SU-DHL-6 (cell line): ENCODE measurements at regions not wholly inside any gene's neighbourhood (a gene's known extent, or its start where the extent isn't known, plus 50 kb on each side); places are given as distances from the start of the nearest gene placed in this dataset.
A peak's percentile ranks its signal among the peaks of the same experiment; 100 is the strongest.
"Not testable (repeated sequence)": the region's sequence is repeated elsewhere in the genome, so short reads cannot be mapped to it uniquely, and the experiment has no call there.

Experiments used
- H2AFZ ChIP-seq: fragments of 200-600 bp; sonication (generic); 2 replicates; pipeline ENCODE4 v1.6.1; 2014; ENCODE audit warnings: low read depth, mild to moderate bottlenecking, moderate library complexity, mixed read lengths, antibody characterized with exemption, low read length; ENCODE audit not compliant: severe bottlenecking
- H3F3A ChIP-seq: fragments of 200-600 bp; shearing (Covaris generic); 2 replicates; pipeline ENCODE4 v1.6.0; 2016; ENCODE audit warnings: antibody characterized with exemption, mild to moderate bottlenecking; ENCODE audit not compliant: insufficient read depth
- H3K27ac ChIP-seq: fragments of 200-600 bp; sonication (generic); 2 replicates; pipeline ENCODE4 v1.5.1; 2016; ENCODE audit warnings: low read depth, mild to moderate bottlenecking, low read length, moderate library complexity, mixed read lengths
- H3K27me3 ChIP-seq: fragments of 200-600 bp; sonication (generic), shearing (Covaris generic); 2 replicates; pipeline ENCODE4 v1.6.0; 2014; ENCODE audit warnings: mild to moderate bottlenecking, low read length
- H3K36me3 ChIP-seq: fragments of 200-600 bp; sonication (generic); 2 replicates; pipeline ENCODE4 v1.6.1; 2014; ENCODE audit warnings: mild to moderate bottlenecking, low read length, mixed read lengths
- H3K4me2 ChIP-seq: fragments of 300-600, 200-600 bp; shearing (Covaris generic), sonication (generic); 2 replicates; pipeline ENCODE4 v1.6.0; 2014; ENCODE audit warnings: low read length, low read depth, mild to moderate bottlenecking; ENCODE audit not compliant: poor library complexity, severe bottlenecking
- H3K4me3 ChIP-seq: fragments of 200-600 bp; sonication (generic); 2 replicates; pipeline ENCODE4 v1.5.1; 2014; ENCODE audit warnings: antibody characterized with exemption, low read length, mild to moderate bottlenecking, mixed read lengths; ENCODE audit not compliant: insufficient read depth, poor library complexity, severe bottlenecking
- H3K79me2 ChIP-seq: fragments of 200-600 bp; sonication (generic); 2 replicates; pipeline ENCODE4 v1.6.1; 2014; ENCODE audit warnings: mild to moderate bottlenecking, low read length, moderate library complexity; ENCODE audit not compliant: insufficient read depth
- H3K9ac ChIP-seq: fragments of 200-600 bp; sonication (generic); 2 replicates; pipeline ENCODE4 v1.7.0; 2014; ENCODE audit warnings: mild to moderate bottlenecking, low read length
- H3K9me2 ChIP-seq: fragments of 200-600 bp; sonication (generic); replicated peaks from 2 replicates; pipeline ENCODE4 v1.6.1; 2014; ENCODE audit warnings: low read length; ENCODE audit not compliant: insufficient read depth
- H3K9me3 ChIP-seq: fragments of 200-600 bp; sonication (generic); 2 replicates; pipeline ENCODE4 v1.6.1; 2014; ENCODE audit warnings: low read length, mixed read lengths; ENCODE audit not compliant: insufficient read depth
- H4K20me1 ChIP-seq: fragments of 200-600 bp; sonication (generic); 2 replicates; pipeline ENCODE4 v1.6.1; 2014; ENCODE audit warnings: low read depth, mild to moderate bottlenecking, antibody characterized with exemption, low read length, moderate library complexity, mixed read lengths
- EZH2phosphoT487 ChIP-seq: fragments of 200-600 bp; sonication (generic), shearing (Covaris generic); conservative IDR thresholded peaks from 2 replicates; pipeline ENCODE4 v1.6.1; 2018; ENCODE audit warnings: mild to moderate bottlenecking, antibody characterized with exemption, low read length, moderate library complexity, mixed read lengths
- TF ChIP-seq, protein P1 (sequence below): fragments of 200-600 bp; sonication (generic); IDR thresholded peaks from one replicate; pipeline ENCODE4 v1.5.1; 2017; ENCODE audit warnings: antibody characterized with exemption, mild to moderate bottlenecking, low read length, moderate library complexity; ENCODE audit not compliant: insufficient read depth, poor library complexity, severe bottlenecking

DNA sequence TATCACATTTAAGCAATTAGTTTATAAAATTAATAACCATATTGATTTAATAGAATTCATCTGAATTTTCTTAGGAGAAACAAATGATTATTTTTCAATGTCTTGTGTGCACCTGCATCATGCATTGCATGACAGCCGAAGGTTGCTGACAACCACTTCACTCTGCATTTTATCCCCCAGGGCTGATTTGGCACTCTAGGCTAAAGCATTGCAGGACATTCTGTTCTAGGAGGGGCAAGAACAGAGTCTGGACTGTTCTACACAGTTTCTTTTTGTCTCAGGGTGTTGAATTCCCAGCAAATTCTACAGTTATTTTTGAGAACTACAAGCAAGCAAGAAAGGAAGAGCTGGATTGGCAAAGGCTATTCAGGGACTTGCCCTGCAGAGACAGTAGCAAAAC, 570.4 kb upstream of the EYS start:
- Histone ChIP-seq H3K79me2 (no peaks in the 10 kb centered on the region), H3F3A (no peaks in the 10 kb centered on the region), H3K27ac (no peak overlapping the region), H3K27me3 (no peaks in the 10 kb centered on the region), H3K36me3 (no peaks in the 10 kb centered on the region), H2AFZ (no peak overlapping the region), H3K9me2 (no peaks in the 10 kb centered on the region), H3K9me3 (no peaks in the 10 kb centered on the region), H3K4me3 (no peak overlapping the region), H3K4me2 (no peak overlapping the region), H3K9ac (no peak overlapping the region), H4K20me1 (no peaks in the 10 kb centered on the region)
- no peak for TF ChIP-seq EZH2phosphoT487
- TF ChIP-seq, protein P1, sequence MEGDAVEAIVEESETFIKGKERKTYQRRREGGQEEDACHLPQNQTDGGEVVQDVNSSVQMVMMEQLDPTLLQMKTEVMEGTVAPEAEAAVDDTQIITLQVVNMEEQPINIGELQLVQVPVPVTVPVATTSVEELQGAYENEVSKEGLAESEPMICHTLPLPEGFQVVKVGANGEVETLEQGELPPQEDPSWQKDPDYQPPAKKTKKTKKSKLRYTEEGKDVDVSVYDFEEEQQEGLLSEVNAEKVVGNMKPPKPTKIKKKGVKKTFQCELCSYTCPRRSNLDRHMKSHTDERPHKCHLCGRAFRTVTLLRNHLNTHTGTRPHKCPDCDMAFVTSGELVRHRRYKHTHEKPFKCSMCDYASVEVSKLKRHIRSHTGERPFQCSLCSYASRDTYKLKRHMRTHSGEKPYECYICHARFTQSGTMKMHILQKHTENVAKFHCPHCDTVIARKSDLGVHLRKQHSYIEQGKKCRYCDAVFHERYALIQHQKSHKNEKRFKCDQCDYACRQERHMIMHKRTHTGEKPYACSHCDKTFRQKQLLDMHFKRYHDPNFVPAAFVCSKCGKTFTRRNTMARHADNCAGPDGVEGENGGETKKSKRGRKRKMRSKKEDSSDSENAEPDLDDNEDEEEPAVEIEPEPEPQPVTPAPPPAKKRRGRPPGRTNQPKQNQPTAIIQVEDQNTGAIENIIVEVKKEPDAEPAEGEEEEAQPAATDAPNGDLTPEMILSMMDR, result no peak

DNA sequence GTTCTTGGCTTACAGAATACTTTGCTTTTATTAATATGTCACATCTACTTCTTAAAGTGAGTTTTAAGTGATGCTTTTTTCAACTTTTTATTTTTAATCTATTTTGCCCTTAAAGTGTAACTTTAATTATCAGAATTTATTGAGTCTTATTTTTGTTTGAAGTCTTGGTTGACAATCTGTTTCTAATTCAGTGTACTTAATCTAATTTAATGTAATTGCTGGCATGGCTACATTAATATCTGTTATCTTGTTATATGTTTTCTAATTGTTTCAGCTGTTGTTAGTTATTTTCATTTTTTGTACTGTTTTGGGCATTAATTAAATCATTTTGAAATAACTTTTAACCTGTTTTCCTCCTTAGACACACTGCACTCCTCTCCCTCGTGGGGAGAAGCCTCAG, 558.7 kb upstream of the EYS start:
- peak overlapping the region; percentile 41 for H2AFZ ChIP-seq
- H4K20me1 ChIP-seq, result no peaks in the 10 kb centered on the region
- no peak overlapping the region for H3K4me3 ChIP-seq
- H3K27me3 ChIP-seq, result no peaks in the 10 kb centered on the region
- no peak overlapping the region for H3K27ac ChIP-seq
- no peaks in the 10 kb centered on the region for H3F3A ChIP-seq
- no peaks in the 10 kb centered on the region for H3K36me3 ChIP-seq
- H3K9ac ChIP-seq, result no peak overlapping the region
- TF ChIP-seq, protein P1, result no peak
- TF ChIP-seq EZH2phosphoT487, result no peak
- H3K79me2 ChIP-seq, result no peaks in the 10 kb centered on the region
- no peaks in the 10 kb centered on the region for H3K9me3 ChIP-seq
- no peaks in the 10 kb centered on the region for H3K9me2 ChIP-seq
- H3K4me2 ChIP-seq, result no peak overlapping the region

DNA sequence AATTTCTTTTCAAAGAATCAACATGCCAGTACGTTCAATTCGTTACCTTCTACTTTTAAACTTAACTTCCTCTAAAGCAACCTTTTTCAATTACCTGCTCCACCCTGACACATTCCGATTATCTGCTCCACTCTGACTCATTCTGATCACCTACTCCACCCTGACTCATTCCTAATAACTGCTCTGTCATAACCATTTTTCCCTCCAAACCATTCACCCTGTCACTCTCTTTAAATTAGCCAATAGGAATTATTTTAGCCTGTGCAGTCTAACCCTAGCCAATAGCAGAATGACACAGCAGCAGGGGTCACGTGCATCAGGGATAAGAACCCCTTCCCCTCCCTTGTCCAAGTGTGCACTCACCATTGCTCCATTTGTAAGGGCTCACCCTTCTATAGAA, 557.4 kb upstream of the EYS start:
- no peaks in the 10 kb centered on the region for H3K9me3 ChIP-seq
- H3F3A ChIP-seq, result no peaks in the 10 kb centered on the region
- no peaks in the 10 kb centered on the region for H3K36me3 ChIP-seq
- H3K9me2 ChIP-seq, result no peaks in the 10 kb centered on the region
- H3K27me3 ChIP-seq, result no peaks in the 10 kb centered on the region
- H3K9ac ChIP-seq, result no peak overlapping the region
- H3K4me2 ChIP-seq, result no peak overlapping the region
- no peaks in the 10 kb centered on the region for H3K79me2 ChIP-seq
- TF ChIP-seq, protein P1, result no peak
- TF ChIP-seq EZH2phosphoT487, result no peak
- peak overlapping the region; percentile 45 for H2AFZ ChIP-seq
- no peaks in the 10 kb centered on the region for H4K20me1 ChIP-seq
- H3K4me3 ChIP-seq, result no peak overlapping the region
- H3K27ac ChIP-seq, result no peak overlapping the region

DNA sequence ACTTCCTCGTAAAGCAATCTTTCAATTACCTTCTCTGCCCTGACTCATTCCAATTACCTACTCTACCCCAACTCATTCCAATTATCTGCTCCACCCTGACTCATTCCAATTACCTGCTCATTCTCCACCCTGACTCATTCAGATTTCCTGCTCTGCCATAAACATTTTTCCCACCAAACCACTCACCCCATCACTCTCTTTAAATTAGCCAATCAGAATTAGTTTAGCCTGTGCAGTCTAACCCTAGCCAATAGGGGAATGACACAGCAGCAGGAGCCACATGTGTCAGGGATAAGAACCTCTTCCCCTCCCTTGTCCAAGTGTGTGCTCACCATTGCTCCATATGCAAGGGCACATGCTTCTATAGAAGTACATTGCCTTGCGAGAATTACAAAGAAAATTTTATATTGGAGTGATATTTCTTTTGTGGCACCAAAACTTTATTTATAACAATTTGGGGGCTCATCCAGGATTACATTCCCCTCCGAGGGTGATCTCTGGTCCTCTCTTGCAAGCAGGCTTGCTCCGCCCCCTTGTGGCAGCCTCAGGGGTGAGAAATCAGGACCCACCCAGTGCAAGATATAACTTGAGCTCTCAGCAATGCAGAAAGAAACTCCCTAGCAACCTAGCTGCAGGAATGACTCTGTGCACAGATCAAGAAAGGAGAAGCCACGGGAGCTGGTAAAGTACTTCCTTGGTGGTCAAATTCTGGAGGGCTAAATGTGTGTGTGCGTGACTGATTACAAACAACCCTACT, 551.9 kb upstream of the EYS start:
- H3K9me2 ChIP-seq, H3K4me2 ChIP-seq, H3K79me2 ChIP-seq, H3K27ac ChIP-seq, H3K36me3 ChIP-seq, H4K20me1 ChIP-seq, H3F3A ChIP-seq, H2AFZ ChIP-seq, H3K9me3 ChIP-seq, H3K4me3 ChIP-seq, H3K27me3 ChIP-seq, H3K9ac ChIP-seq: not testable (repeated sequence)
